OCI-LY7 (cell line): ENCODE measurements at regions not wholly inside any gene's neighbourhood (a gene's known extent, or its start where the extent isn't known, plus 50 kb on each side); places are given as distances from the start of the nearest gene placed in this dataset.
A peak's percentile ranks its signal among the peaks of the same experiment; 100 is the strongest.

Source experiments
- BruUV-seq: library from RNA; stranded (reverse); fragments of 400-500 nt; replicated peaks from 2 replicates; lab custom pipeline; 2021; lab: Mats Ljungman, UMichigan
- CTCF ChIA-PET: fragments of 300-600 bp; sonication (Branson Sonifier 250); formaldehyde crosslinking; loops from one replicate; lab custom pipeline; 2022; ENCODE audit warnings: antibody characterized with exemption; ENCODE audit not compliant: unreplicated experiment; lab: Charles Lee
- POLR2A ChIA-PET: fragments of 300-600 bp; sonication (Branson Sonifier 250); formaldehyde crosslinking; loops from one replicate; lab custom pipeline; 2022; ENCODE audit warnings: antibody characterized with exemption; lab: Charles Lee
- DNase-seq: peaks from one replicate; pipeline ENCODE4 v3.0.0-alpha.2; 2015; ENCODE audit warnings: low spot score
- H2AFZ ChIP-seq: fragments of 200-600 bp; sonication (generic), shearing (Covaris generic); 2 replicates; pipeline ENCODE4 v1.6.1; 2014; ENCODE audit warnings: mild to moderate bottlenecking, antibody characterized with exemption, low read length, moderate library complexity
- H3K27ac ChIP-seq: fragments of 200-600 bp; sonication (generic); 2 replicates; pipeline ENCODE4 v1.5.1; 2014; ENCODE audit warnings: mixed run types, low read depth, mild to moderate bottlenecking, moderate library complexity, low read length, inconsistent platforms; ENCODE audit not compliant: poor library complexity, severe bottlenecking
- H3K36me3 ChIP-seq: fragments of 200-600 bp; sonication (generic); 2 replicates; pipeline ENCODE4 v1.6.1; 2014; ENCODE audit warnings: mild to moderate bottlenecking, antibody characterized with exemption, low read length, moderate library complexity, mixed read lengths; ENCODE audit not compliant: insufficient read depth
- H3K4me1 ChIP-seq: fragments of 200-600 bp; sonication (generic); 2 replicates; pipeline ENCODE4 v1.5.1; 2014; ENCODE audit warnings: mild to moderate bottlenecking, low read length; ENCODE audit not compliant: insufficient read depth, poor library complexity, severe bottlenecking
- H3K4me2 ChIP-seq: fragments of 200-600 bp; sonication (generic); 2 replicates; pipeline ENCODE4 v1.6.1; 2014; ENCODE audit warnings: mild to moderate bottlenecking, low read length
- H3K4me3 ChIP-seq: fragments of 200-600 bp; sonication (generic); 2 replicates; pipeline ENCODE4 v1.5.1; 2014; ENCODE audit warnings: mild to moderate bottlenecking, low read depth, low read length; ENCODE audit not compliant: poor library complexity, severe bottlenecking
- H3K79me2 ChIP-seq: fragments of 200-600 bp; sonication (generic); 2 replicates; pipeline ENCODE4 v1.6.1; 2016; ENCODE audit warnings: low read depth, mild to moderate bottlenecking, low read length, moderate library complexity, mixed read lengths; ENCODE audit not compliant: insufficient read depth
- H3K9me2 ChIP-seq: fragments of 200-600 bp; sonication (generic); 2 replicates; pipeline ENCODE4 v1.6.1; 2016; ENCODE audit warnings: mild to moderate bottlenecking, low read length, mixed read lengths; ENCODE audit not compliant: insufficient read depth
- H3K9me3 ChIP-seq: fragments of 200-600 bp; sonication (generic); 2 replicates; pipeline ENCODE4 v1.6.1; 2014; ENCODE audit warnings: mild to moderate bottlenecking, mixed run types, low read length, mixed read lengths
- H4K20me1 ChIP-seq: fragments of 200-600 bp; sonication (generic); 2 replicates; pipeline ENCODE4 v1.6.1; 2014; ENCODE audit warnings: mild to moderate bottlenecking, antibody characterized with exemption, low read length, moderate library complexity, mixed read lengths; ENCODE audit not compliant: insufficient read depth
- EZH2phosphoT487 ChIP-seq: fragments of 200-600 bp; sonication (generic); IDR thresholded peaks from 2 replicates; pipeline ENCODE4 v1.6.1; 2018; ENCODE audit warnings: low read depth, borderline replicate concordance, mild to moderate bottlenecking, mixed run types, antibody characterized with exemption, low read length, moderate library complexity, mixed read lengths
- intact Hi-C: fragments of 100-400 bp; cut with micrococcal nuclease; formaldehyde crosslinking; loops from one replicate; pipeline ENCODE4 v1.10.0; 2022; ENCODE audit not compliant: unreplicated experiment
- TF ChIP-seq, protein P1 (sequence below): fragments of 200-600 bp; sonication (generic); conservative IDR thresholded peaks from 2 replicates; pipeline ENCODE4 v1.5.1; 2014; ENCODE audit warnings: mild to moderate bottlenecking, antibody characterized with exemption, low read length, moderate library complexity, mixed read lengths

DNA sequence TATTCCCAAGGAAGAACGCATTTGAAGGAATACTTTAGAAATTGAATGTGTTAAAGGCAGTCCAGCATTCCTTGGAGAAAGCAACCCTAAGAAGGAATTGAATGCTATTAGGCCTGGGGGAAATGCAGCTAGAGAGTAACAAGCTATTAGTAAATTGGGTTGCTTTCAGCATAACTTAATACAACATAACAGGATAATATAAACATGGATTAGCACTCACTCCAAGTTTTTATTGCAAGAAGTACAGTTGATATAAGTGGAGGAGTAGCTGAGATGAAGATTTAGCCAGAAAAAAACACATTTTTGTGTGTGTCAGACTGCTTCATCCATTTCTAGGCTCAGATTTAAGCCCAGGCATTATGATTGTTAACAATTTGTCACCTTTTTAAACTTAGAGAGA, 314.6 kb downstream of the MEIS1 start:
- H3K4me1 ChIP-seq = peaks cover 15% of the 10 kb centered on the region
- no peaks in the 10 kb centered on the region for H3K9me2 ChIP-seq
- H3K9me3 ChIP-seq = no peaks in the 10 kb centered on the region
- no peaks in the 10 kb centered on the region for H4K20me1 ChIP-seq
- intact Hi-C loops = no loop called here
- POLR2A ChIA-PET = interaction anchor here (0.5 kb wide), 1 partner anchor 1586 kb away, joined by 3 read pairs; no protein-coding TSS in a partner anchor
- TF ChIP-seq, protein P1, sequence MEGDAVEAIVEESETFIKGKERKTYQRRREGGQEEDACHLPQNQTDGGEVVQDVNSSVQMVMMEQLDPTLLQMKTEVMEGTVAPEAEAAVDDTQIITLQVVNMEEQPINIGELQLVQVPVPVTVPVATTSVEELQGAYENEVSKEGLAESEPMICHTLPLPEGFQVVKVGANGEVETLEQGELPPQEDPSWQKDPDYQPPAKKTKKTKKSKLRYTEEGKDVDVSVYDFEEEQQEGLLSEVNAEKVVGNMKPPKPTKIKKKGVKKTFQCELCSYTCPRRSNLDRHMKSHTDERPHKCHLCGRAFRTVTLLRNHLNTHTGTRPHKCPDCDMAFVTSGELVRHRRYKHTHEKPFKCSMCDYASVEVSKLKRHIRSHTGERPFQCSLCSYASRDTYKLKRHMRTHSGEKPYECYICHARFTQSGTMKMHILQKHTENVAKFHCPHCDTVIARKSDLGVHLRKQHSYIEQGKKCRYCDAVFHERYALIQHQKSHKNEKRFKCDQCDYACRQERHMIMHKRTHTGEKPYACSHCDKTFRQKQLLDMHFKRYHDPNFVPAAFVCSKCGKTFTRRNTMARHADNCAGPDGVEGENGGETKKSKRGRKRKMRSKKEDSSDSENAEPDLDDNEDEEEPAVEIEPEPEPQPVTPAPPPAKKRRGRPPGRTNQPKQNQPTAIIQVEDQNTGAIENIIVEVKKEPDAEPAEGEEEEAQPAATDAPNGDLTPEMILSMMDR = no peak
- no peak for TF ChIP-seq EZH2phosphoT487
- H2AFZ ChIP-seq = no peak overlapping the region
- BruUV-seq = no TSS peak
- no peak for DNase-seq
- peak overlapping the region; percentile 38; the same call in 1 of the 2 replicates for H3K4me2 ChIP-seq
- CTCF ChIA-PET = no interaction called here
- H3K36me3 ChIP-seq = no peaks in the 10 kb centered on the region
- H3K79me2 ChIP-seq = no peaks in the 10 kb centered on the region
- no peak overlapping the region for H3K27ac ChIP-seq
- no peak overlapping the region for H3K4me3 ChIP-seq

DNA sequence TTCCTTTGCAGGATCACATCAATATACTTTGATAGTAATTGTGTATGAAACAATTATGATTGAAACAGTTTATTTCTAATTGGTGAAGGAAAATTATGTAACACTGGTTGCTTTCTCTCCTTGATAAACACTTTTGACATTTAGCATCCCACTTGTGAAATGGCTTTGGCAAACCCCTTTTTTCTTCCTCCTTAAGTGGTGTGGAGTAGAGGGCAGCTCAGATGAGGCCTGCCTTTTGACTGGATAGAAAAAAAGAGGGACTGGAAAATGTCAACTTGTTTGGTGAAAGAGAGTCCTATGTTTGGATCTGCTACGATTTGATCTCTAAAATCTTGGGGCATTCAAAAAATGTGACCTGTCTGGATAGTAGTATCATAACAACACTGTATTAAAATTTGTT, 318.3 kb downstream of the MEIS1 start:
- CTCF ChIA-PET = no interaction called here
- no peak overlapping the region for H3K4me2 ChIP-seq
- H3K79me2 ChIP-seq = no peaks in the 10 kb centered on the region
- intact Hi-C loops = no loop called here
- H4K20me1 ChIP-seq = no peaks in the 10 kb centered on the region
- DNase-seq = no peak
- POLR2A ChIA-PET = no interaction called here
- BruUV-seq = no TSS peak
- peaks cover 15% of the 10 kb centered on the region for H3K4me1 ChIP-seq
- TF ChIP-seq EZH2phosphoT487 = no peak
- TF ChIP-seq, protein P1 = no peak
- H3K4me3 ChIP-seq = no peak overlapping the region
- no peaks in the 10 kb centered on the region for H3K36me3 ChIP-seq
- no peak overlapping the region for H3K27ac ChIP-seq
- H3K9me2 ChIP-seq = no peaks in the 10 kb centered on the region
- H3K9me3 ChIP-seq = no peaks in the 10 kb centered on the region
- no peak overlapping the region for H2AFZ ChIP-seq

DNA sequence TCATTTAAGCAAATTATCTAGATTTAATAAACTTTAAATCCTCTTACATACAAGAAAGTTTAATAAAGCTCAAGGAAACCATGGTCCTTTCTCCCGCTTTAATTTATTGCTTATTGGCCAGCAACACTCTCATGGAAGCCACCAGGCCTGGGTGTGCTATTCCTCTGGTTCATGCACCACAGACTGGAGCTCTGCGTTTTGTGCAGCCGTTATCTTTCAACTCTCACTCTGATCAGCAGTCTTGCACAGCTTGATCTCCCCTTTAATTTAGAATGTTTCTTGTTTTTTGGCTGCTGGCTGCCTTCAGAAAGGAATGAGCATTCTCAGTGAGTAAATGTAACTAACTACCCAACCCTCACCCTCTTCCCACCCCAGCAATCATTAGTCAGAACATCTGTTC, 318.7 kb downstream of the MEIS1 start:
- CTCF ChIA-PET = no interaction called here
- no peak overlapping the region for H2AFZ ChIP-seq
- no peak for TF ChIP-seq EZH2phosphoT487
- TF ChIP-seq, protein P1 = no peak
- H3K4me1 ChIP-seq = peaks cover 12% of the 10 kb centered on the region
- H3K9me2 ChIP-seq = no peaks in the 10 kb centered on the region
- POLR2A ChIA-PET = no interaction called here
- no peaks in the 10 kb centered on the region for H3K36me3 ChIP-seq
- no peak overlapping the region for H3K27ac ChIP-seq
- no peak for DNase-seq
- H4K20me1 ChIP-seq = no peaks in the 10 kb centered on the region
- no peaks in the 10 kb centered on the region for H3K79me2 ChIP-seq
- no peak overlapping the region for H3K4me3 ChIP-seq
- intact Hi-C loops = no loop called here
- no TSS peak for BruUV-seq
- H3K4me2 ChIP-seq = no peak overlapping the region
- no peaks in the 10 kb centered on the region for H3K9me3 ChIP-seq
